ENCODE measurements at regions not wholly inside any gene's neighbourhood (a gene's known extent, or its start where the extent isn't known, plus 50 kb on each side); places are given as distances from the start of the nearest gene placed in this dataset.

DNA sequence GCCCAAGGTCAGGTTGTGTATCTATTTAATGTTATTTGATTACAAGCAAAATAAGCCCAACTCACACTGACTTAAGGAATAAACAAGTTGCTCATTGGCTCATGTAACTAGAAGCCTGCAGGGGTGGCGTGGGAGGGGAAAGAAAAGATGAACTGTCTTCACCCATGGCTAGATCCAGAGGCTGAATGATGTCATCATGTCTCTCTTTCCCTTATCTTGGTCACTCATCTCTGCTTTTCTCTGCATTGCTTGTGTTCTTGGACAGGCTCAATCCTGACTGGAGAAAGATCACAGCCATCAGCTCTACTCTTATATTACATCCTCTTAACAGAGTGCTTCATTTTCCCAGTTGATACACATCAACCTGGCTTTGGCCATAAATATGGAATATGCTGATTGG is 290.0 kb upstream of the DIAPH2 start (continued):
- TF ChIP-seq CHD7 (IDR thresholded peaks at IDR 0.05; ENCODE audit: insufficient replicate concordance, low read length) = no peak
